ENCODE measurements at regions not wholly inside any gene's neighbourhood (a gene's known extent, or its start where the extent isn't known, plus 50 kb on each side); places are given as distances from the start of the nearest gene placed in this dataset.

DNA sequence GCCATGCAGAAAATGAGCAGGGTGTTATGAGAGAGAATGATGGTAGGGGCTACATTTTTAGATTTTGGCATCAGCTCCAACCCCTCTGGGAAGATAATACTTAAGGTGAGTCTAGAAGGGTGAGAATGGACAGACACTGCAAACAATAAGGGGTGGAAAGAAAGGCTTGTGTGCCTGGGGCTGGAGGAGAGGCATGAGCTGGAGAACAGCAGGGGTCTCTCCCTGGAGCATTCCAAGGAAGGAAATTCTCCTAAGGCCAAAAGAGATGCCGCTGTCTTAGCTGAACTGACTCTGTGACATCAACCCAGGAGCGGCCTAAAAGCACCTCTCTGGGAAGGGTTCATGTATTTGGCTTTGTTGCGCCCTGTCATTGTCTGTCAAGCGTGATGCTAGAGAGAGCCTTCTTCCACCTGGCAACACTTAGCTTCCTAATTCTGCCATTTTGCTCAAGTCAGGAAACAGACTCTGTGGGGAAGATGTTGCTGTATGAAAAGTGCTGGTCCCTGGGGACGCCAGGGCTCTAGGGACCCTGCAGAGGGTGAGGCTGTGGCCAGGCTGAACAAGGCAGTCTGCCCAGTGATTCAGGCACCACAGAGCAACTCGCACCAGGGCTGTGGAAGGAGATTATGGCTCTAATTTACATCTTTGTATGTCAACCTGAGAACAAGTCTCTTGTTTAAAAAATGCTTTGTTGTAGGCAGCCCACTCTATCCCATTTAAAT, 225.7 kb downstream of the CBLN1 start:
- TF ChIP-seq, protein P1, sequence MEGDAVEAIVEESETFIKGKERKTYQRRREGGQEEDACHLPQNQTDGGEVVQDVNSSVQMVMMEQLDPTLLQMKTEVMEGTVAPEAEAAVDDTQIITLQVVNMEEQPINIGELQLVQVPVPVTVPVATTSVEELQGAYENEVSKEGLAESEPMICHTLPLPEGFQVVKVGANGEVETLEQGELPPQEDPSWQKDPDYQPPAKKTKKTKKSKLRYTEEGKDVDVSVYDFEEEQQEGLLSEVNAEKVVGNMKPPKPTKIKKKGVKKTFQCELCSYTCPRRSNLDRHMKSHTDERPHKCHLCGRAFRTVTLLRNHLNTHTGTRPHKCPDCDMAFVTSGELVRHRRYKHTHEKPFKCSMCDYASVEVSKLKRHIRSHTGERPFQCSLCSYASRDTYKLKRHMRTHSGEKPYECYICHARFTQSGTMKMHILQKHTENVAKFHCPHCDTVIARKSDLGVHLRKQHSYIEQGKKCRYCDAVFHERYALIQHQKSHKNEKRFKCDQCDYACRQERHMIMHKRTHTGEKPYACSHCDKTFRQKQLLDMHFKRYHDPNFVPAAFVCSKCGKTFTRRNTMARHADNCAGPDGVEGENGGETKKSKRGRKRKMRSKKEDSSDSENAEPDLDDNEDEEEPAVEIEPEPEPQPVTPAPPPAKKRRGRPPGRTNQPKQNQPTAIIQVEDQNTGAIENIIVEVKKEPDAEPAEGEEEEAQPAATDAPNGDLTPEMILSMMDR (conservative IDR thresholded peaks at IDR 0.05): no peak
- H3K27ac ChIP-seq: no peak overlapping the region

DNA sequence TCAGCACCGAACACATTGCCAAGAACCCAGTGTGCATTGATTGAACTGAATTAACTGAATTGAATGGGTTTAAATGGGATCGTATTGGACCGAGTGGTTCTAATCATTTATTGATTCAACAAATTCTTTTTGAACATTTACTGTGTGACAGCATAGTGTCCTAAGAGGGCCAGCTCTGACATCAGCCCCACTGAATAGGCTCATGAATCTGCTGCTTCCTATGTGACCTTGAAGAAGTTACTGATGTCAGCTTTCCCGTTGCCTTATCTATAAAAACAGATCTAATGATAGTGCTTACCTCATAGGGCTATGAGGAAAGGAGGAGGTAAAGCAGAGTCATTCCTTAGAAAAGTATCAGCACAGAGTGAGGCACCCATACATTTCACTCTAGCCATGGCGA, 226.3 kb downstream of the CBLN1 start:
- H3K27ac ChIP-seq: no peak overlapping the region
- TF ChIP-seq, protein P1 (conservative IDR thresholded peaks at IDR 0.05): no peak

DNA sequence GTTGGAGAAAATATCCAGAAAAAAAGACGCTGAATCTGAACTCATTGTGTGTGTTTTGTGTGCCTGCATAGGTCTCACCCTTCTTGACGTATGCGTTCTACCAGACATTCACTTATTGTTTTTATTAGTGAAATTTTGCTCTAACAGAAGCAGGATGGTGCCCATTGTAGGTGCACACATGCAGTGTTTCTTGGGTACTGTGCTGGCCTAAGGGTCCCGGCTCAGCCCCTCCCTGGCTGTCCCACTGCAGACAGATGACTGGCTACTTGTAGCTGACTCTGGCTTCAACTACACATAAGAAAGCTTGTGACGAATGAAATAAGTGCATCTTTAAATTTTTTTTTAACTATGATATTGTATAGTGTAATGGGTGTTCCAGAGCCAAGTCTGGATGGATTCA, 227.0 kb downstream of the CBLN1 start:
- TF ChIP-seq, protein P1 (conservative IDR thresholded peaks at IDR 0.05): no peak
- no peak overlapping the region for H3K27ac ChIP-seq

DNA sequence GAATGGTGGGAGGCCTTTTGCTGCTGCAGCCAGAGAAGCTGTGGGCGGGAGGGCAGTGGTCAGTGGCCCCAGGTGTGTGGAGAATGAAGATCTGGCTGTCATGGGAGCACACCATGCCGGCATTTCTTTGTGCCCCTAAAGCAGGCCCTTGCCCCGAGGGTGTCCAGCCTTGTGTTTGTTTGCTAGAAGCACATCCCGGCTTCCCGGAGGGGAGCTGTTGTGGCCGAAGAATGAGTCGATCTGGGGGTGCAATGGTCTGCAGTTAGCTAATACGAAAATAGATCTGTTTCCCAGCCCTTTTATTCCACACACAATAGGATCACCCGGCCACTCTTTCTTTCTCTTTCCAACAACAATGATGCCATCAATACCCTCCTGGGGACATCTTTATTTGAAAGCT, 228.8 kb downstream of the CBLN1 start:
- TF ChIP-seq, protein P1 (conservative IDR thresholded peaks at IDR 0.05): no peak
- H3K27ac ChIP-seq: no peak overlapping the region

DNA sequence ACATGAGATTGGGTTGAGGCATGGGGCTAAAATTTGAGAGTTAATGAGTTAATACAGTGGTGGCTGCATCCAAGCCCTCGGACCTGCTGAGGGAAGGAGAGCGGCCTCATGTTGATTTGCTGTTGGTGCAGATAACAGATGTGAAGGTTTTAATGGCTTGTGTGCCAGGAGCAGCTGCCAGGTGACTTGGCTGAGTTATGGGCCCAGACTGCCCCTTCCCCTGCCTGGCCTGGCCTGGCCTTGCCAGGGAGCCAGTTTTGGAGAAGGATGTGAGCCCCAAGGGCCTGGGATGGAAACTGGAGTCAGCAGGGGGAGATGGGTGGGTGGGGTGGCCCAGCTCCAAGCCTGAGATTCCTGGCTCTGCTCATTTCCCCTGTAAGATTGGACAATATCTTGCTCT, 230.1 kb downstream of the CBLN1 start:
- TF ChIP-seq, protein P1 (conservative IDR thresholded peaks at IDR 0.05): no peak
- no peak overlapping the region for H3K27ac ChIP-seq

DNA sequence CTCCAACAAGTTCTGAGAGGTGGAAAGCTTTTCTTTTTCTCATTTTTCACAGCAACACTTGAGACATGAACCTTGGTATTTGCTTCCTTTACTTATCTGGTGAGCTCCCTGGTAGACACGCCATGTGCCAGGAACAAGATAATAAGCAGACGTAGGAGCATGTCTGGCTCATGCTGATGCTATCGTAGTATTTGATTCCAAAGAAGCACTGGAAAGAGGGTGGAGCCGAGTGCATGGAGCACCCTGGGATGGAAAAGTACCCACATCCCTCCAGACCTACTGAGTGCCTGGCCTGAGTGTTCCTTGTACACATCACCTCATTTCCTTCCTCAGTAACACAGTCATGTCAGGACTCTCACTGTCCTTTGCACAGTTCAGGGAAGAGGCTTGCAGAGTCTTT, 231.0 kb downstream of the CBLN1 start:
- H3K27ac ChIP-seq: no peak overlapping the region
- TF ChIP-seq, protein P1 (conservative IDR thresholded peaks at IDR 0.05): no peak

DNA sequence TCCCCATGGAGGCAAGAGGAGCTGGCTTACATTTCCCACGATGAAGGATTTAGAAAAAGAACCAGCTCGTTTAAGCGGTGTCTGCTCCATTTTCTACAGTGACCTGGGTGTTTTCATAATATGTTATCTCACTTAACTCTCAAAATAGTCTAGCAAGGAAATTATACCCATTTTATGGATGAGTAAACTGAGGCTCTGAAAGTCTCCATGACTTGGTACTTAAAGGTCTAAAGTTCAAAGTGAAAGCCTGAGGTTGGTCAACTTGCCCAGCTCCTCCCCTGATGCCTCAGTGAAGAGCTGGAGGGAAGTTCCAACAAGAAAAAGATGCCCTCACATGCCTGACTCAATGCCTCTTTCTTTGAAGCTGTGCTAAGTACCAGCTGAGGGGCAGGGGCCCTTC, 232.0 kb downstream of the CBLN1 start:
- H3K27ac ChIP-seq: no peak overlapping the region
- TF ChIP-seq, protein P1 (conservative IDR thresholded peaks at IDR 0.05): no peak
